ENCODE measurements at regions not wholly inside any gene's neighbourhood (a gene's known extent, or its start where the extent isn't known, plus 50 kb on each side); places are given as distances from the start of the nearest gene placed in this dataset.

DNA sequence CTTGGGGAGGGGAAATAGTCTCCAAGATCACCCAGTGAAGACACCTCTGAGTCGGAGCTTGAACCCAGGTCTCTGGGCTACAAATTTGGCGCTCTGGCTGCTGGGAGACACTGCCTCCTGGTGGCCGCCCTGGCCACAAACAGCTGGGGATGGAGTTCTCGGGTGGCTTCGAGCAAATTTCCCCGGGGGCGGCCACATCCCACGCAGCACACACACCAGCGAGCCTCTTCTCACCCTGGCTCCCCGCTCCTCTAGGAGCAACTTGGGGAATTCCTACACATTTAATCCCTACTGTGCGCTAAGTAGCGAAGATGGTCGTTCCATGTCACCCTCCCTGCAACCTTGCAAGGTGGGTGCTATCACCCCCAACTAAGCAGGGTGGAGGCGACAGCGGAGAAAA, 66.2 kb upstream of the BEGAIN start:
- DNase-seq (ENCODE audit: low read depth) = no peak
- H3K4me3 ChIP-seq (ENCODE audit: low read length) = no peak overlapping the region
- TF ChIP-seq, protein P1, sequence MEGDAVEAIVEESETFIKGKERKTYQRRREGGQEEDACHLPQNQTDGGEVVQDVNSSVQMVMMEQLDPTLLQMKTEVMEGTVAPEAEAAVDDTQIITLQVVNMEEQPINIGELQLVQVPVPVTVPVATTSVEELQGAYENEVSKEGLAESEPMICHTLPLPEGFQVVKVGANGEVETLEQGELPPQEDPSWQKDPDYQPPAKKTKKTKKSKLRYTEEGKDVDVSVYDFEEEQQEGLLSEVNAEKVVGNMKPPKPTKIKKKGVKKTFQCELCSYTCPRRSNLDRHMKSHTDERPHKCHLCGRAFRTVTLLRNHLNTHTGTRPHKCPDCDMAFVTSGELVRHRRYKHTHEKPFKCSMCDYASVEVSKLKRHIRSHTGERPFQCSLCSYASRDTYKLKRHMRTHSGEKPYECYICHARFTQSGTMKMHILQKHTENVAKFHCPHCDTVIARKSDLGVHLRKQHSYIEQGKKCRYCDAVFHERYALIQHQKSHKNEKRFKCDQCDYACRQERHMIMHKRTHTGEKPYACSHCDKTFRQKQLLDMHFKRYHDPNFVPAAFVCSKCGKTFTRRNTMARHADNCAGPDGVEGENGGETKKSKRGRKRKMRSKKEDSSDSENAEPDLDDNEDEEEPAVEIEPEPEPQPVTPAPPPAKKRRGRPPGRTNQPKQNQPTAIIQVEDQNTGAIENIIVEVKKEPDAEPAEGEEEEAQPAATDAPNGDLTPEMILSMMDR (conservative IDR thresholded peaks at IDR 0.05; ENCODE audit: low read depth, low read length) = peak; percentile 53

DNA sequence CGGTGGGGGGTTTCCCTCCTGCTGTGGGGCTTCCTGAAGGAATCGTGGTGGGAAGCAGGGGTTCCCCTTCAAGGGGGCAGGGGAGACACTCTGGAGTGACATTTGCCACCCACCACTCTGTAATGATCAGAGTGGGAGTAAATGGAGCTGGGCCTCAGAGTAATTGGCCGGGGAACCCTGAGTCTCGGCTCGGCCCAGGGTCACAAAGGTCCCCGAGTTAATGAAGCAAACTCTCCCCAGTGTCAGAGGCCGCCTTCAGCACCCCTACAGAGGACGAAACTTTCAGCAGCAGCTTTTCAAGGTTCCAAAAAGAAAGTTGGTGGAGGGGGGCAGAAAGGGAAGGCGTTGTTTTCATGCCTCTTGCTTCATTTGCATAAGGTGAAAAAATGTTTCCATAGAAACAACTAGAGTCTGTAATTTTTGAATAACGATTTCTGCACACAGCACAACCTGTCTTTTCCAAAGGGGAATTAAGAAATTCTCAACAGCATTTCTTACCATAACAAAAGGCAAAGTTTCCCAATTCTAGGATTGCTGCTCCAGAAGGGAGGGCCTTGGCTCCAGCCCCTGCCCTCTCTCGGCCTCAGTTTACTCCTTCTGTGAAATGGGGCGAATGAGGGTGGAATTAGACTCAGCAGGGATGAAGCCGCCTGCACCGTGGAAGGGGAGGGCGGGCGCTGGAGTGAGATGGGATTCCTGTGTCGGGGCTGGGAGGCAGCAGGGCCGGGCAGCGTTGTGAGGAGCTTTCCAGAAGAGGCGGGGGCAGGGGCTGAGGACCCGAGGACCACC, 67.0 kb upstream of the BEGAIN start:
- H3K4me3 ChIP-seq (ENCODE audit: low read length) = no peak overlapping the region
- DNase-seq (ENCODE audit: low read depth) = no peak
- TF ChIP-seq, protein P1 (conservative IDR thresholded peaks at IDR 0.05; ENCODE audit: low read depth, low read length) = no peak

DNA sequence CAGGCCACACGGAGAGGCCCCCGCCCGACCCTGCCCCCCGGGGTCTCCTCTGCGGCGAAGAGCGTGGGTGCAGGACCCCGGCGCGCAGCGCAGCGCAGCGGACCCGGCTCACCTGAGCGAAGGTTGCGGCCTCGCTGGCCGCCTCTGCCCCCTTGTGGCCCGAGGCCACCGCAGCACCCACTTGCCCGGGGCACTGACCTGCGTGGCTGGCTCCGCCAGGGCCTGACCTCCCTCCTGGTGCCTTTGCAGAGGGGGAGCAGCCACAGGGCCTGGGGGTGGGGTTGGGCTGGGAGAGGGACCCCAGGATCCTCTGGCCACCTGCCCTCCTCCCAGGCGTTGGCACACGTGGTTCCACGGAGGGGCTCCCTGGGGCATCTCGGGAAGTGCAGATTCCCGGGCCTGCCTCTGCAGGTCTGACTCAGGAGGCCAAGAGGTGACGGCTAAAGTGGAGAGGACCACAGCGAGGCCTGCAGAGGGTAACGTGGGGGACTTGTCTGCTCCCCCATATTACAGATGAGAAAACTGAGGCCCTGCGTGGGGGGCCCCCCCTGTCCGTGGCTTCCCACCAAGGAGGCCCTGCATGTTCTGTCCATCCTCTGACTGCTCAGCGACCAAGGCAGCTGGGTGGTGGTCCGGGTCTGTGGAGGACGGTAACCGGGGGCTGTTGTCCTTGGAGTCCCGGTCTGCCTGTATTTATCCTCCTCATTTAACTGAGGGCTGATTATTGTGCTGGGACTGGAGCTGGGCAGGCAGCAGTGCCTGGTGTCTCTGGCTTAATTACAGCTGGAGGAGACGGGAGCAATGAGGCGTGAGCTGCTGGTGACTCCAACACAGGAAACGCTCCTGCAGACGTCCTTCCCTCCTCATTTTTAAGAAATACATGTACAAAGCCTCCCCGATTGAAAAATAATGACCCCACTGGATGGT, 67.9 kb upstream of the BEGAIN start:
- no peak overlapping the region for H3K4me3 ChIP-seq (ENCODE audit: low read length)
- TF ChIP-seq, protein P1 (conservative IDR thresholded peaks at IDR 0.05; ENCODE audit: low read depth, low read length) = peak; percentile 76
- DNase-seq (ENCODE audit: low read depth) = no peak

DNA sequence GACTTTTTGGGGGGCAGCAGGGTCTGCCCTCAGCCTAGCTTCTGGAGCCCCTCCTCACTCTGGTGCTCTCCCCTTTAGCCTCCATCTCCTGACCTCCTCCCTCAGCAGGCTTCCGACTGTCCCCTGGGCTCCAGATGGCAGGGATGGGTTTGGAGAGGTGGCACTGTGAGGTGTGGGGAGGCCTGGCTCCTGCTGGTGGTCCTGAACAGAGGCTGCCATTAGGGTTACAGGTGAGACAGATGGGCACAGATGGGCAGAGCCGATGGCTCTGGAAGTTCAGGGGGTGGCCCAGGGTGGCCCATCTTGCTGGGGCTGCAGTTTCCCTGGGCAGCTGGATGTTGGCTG, 68.5 kb upstream of the BEGAIN start:
- TF ChIP-seq, protein P1 (conservative IDR thresholded peaks at IDR 0.05; ENCODE audit: low read depth, low read length) = no peak
- no peak for DNase-seq (ENCODE audit: low read depth)

DNA sequence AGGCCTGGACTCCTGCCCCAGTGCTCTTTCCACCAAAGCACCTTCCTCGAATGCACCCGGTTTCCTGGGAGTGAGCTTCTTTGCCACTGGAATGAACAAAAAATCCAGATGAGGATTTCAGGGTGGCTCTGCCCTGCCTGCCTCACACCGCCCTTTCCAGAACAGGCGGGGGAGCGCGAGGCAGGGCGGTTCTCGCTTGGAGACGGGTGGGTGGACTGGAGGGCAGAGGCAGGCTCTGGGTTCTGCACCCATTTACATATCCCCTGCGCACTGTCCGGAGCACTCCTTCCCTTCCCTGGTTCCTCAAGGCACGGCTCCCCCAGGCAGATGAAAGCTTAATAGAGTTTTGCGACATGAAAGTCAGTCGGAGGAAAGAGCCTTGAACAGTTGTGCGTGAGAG, 69.7 kb upstream of the DLK1 start:
- H3K4me3 ChIP-seq (ENCODE audit: low read length) = no peak overlapping the region
- TF ChIP-seq, protein P1 (conservative IDR thresholded peaks at IDR 0.05; ENCODE audit: low read depth, low read length) = no peak
- DNase-seq (ENCODE audit: low read depth) = no peak

More for the DNA sequence above, 68.5 kb upstream of the BEGAIN start:
- H3K4me3 ChIP-seq (ENCODE audit: low read length) = no peak overlapping the region

DNA sequence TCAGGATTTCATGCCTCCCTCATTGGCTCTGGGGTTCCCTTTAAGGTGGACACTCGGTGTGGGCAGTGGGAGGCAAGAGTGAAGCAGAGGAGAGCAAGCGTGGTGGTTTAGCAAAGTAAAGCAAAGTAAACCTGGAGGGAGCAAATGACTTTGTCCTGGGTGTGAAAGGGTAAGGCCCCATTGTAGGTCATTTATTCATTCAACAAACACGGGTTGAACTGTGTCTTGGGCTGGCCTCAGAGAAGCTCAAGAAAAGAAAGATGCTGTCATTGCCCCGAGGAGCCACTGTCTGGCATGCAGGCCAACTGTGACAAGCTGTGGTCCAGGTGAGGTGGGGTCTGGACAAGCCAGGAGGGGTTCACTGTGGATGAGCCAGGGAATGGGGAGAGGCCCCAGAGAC, 68.9 kb upstream of the DLK1 start:
- no peak overlapping the region for H3K4me3 ChIP-seq (ENCODE audit: low read length)
- TF ChIP-seq, protein P1 (conservative IDR thresholded peaks at IDR 0.05; ENCODE audit: low read depth, low read length) = no peak

More for the DNA sequence above, 68.9 kb upstream of the DLK1 start:
- no peak for DNase-seq (ENCODE audit: low read depth)

Measured in retinal pigment epithelial cell (primary cell).